ENCODE measurements at regions not wholly inside any gene's neighbourhood (a gene's known extent, or its start where the extent isn't known, plus 50 kb on each side); places are given as distances from the start of the nearest gene placed in this dataset.

- Histone ChIP-seq H3K27me3 (no peaks in the 10 kb centered on the region), H3K4me2 (no peak overlapping the region), H3K9me3 (ENCODE audit: low read depth) (no peaks in the 10 kb centered on the region), H3K4me3 (no peak overlapping the region), H3K36me3 (no peaks in the 10 kb centered on the region), H3K9ac (no peak overlapping the region), H3K4me1 (peaks cover 7% of the 10 kb centered on the region), H3K79me2 (ENCODE audit: low read depth) (no peaks in the 10 kb centered on the region), H2AFZ (replicated peaks) (no peak overlapping the region), H3F3A (ENCODE audit: low read depth) (no peaks in the 10 kb centered on the region), H3K27ac (no peak overlapping the region), H4K20me1 (ENCODE audit: low read depth) (no peaks in the 10 kb centered on the region)
- Mint-ChIP-seq H3K4me1 (peaks cover 4% of the 10 kb centered on the region), H3K36me3 (no peaks in the 10 kb centered on the region), H3K27me3 (ENCODE audit: insufficient read depth, low read depth) (peaks cover 2% of the 10 kb centered on the region), H3K27ac (no peak overlapping the region), H3K9me3 (no peaks in the 10 kb centered on the region), H3K4me3 (no peak overlapping the region)
- TF ChIP-seq CTCF (IDR thresholded peaks at IDR 0.05) (peak; percentile 31), EZH2phosphoT487 (IDR thresholded peaks at IDR 0.05) (no peak)
- no peak for DNase-seq (ENCODE audit: low spot score)
Observed at GRCh38 chr6:156410649-156411048, 366.5 kb upstream of the ARID1B start.

- H3K27ac Mint-ChIP-seq = no peak overlapping the region
- no peaks in the 10 kb centered on the region for H3K36me3 Mint-ChIP-seq
- H3F3A ChIP-seq (ENCODE audit: low read depth) = no peaks in the 10 kb centered on the region
- peaks cover 7% of the 10 kb centered on the region for H3K4me1 ChIP-seq
- peaks cover 2% of the 10 kb centered on the region for H3K27me3 Mint-ChIP-seq (ENCODE audit: insufficient read depth, low read depth)
- H3K9ac ChIP-seq = no peak overlapping the region
- TF ChIP-seq CTCF (IDR thresholded peaks at IDR 0.05) (no peak), EZH2phosphoT487 (IDR thresholded peaks at IDR 0.05) (no peak), EZH2 (IDR thresholded peaks at IDR 0.05) (no peak)
- no peaks in the 10 kb centered on the region for H3K9me3 ChIP-seq (ENCODE audit: low read depth)
- no peak for DNase-seq (ENCODE audit: low spot score)
- no peak overlapping the region for H3K4me3 Mint-ChIP-seq
- no peak overlapping the region for H3K27ac ChIP-seq
- H3K4me3 ChIP-seq = no peak overlapping the region
- H4K20me1 ChIP-seq (ENCODE audit: low read depth) = no peaks in the 10 kb centered on the region
- H3K4me2 ChIP-seq = no peak overlapping the region
- no peaks in the 10 kb centered on the region for H3K27me3 ChIP-seq
- H3K79me2 ChIP-seq (ENCODE audit: low read depth) = no peaks in the 10 kb centered on the region
- H3K9me3 Mint-ChIP-seq = no peaks in the 10 kb centered on the region
- H3K36me3 ChIP-seq = no peaks in the 10 kb centered on the region
- no peak overlapping the region for H2AFZ ChIP-seq (replicated peaks)
- H3K4me1 Mint-ChIP-seq = peaks cover 4% of the 10 kb centered on the region
Observed at GRCh38 chr6:156408655-156409054, 368.5 kb upstream of the ARID1B start.

- H3K27ac Mint-ChIP-seq = no peak overlapping the region
- Histone ChIP-seq H3K4me2 (no peak overlapping the region), H3K27ac (no peak overlapping the region), H4K20me1 (ENCODE audit: low read depth) (no peaks in the 10 kb centered on the region), H2AFZ (replicated peaks) (peak overlapping the region; percentile 16), H3K36me3 (no peaks in the 10 kb centered on the region), H3F3A (ENCODE audit: low read depth) (no peaks in the 10 kb centered on the region), H3K79me2 (ENCODE audit: low read depth) (no peaks in the 10 kb centered on the region), H3K27me3 (no peaks in the 10 kb centered on the region), H3K9ac (no peak overlapping the region), H3K4me3 (no peak overlapping the region), H3K9me3 (ENCODE audit: low read depth) (no peaks in the 10 kb centered on the region), H3K4me1 (peaks cover 7% of the 10 kb centered on the region)
- no peak for DNase-seq (ENCODE audit: low spot score)
- no peak overlapping the region for H3K4me3 Mint-ChIP-seq
- no peak for TF ChIP-seq EZH2phosphoT487 (IDR thresholded peaks at IDR 0.05)
- TF ChIP-seq EZH2 (IDR thresholded peaks at IDR 0.05) = no peak
- no peak for TF ChIP-seq CTCF (IDR thresholded peaks at IDR 0.05)
- peaks cover 2% of the 10 kb centered on the region for H3K27me3 Mint-ChIP-seq (ENCODE audit: insufficient read depth, low read depth)
- no peaks in the 10 kb centered on the region for H3K9me3 Mint-ChIP-seq
- no peaks in the 10 kb centered on the region for H3K36me3 Mint-ChIP-seq
- peaks cover 4% of the 10 kb centered on the region for H3K4me1 Mint-ChIP-seq
Observed at GRCh38 chr6:156407334-156407733, 369.8 kb upstream of the ARID1B start.

GRCh38 chr6:156406688-156407087 is 370.5 kb upstream of the ARID1B start:
- H3K36me3 Mint-ChIP-seq = no peaks in the 10 kb centered on the region
- H2AFZ ChIP-seq (replicated peaks) = no peak overlapping the region

More at GRCh38 chr6:156406688-156407087, 370.5 kb upstream of the ARID1B start:
- Mint-ChIP-seq H3K27me3 (ENCODE audit: insufficient read depth, low read depth) (peaks cover 2% of the 10 kb centered on the region), H3K27ac (no peak overlapping the region), H3K9me3 (no peaks in the 10 kb centered on the region), H3K4me1 (peaks cover 4% of the 10 kb centered on the region), H3K4me3 (no peak overlapping the region)
- H3K4me2 ChIP-seq = no peak overlapping the region
- no peaks in the 10 kb centered on the region for H3F3A ChIP-seq (ENCODE audit: low read depth)
- no peak overlapping the region for H3K9ac ChIP-seq
- H3K79me2 ChIP-seq (ENCODE audit: low read depth) = no peaks in the 10 kb centered on the region
- H4K20me1 ChIP-seq (ENCODE audit: low read depth) = no peaks in the 10 kb centered on the region
- H3K27ac ChIP-seq = no peak overlapping the region
- no peak overlapping the region for H3K4me3 ChIP-seq
- no peak for DNase-seq (ENCODE audit: low spot score)
- TF ChIP-seq EZH2phosphoT487 (IDR thresholded peaks at IDR 0.05) (no peak), CTCF (IDR thresholded peaks at IDR 0.05) (no peak), EZH2 (IDR thresholded peaks at IDR 0.05) (no peak)
- peaks cover 7% of the 10 kb centered on the region for H3K4me1 ChIP-seq
- no peaks in the 10 kb centered on the region for H3K27me3 ChIP-seq
- H3K9me3 ChIP-seq (ENCODE audit: low read depth) = no peaks in the 10 kb centered on the region
- no peaks in the 10 kb centered on the region for H3K36me3 ChIP-seq

All from neural progenitor cell (in vitro differentiated cells).